T-cell (primary cell): ENCODE measurements at regions not wholly inside any gene's neighbourhood (a gene's known extent, or its start where the extent isn't known, plus 50 kb on each side); places are given as distances from the start of the nearest gene placed in this dataset.

Experiments used
- ATAC-seq, 4 experiments: fragments of 200-7000 bp in 3 of 4; fragments of 150-1000 bp in 1 of 4; cut with Tn5 transposase; replicated peaks in 1 of 4; 1 replicate in 3 of 4; 2 replicates in 1 of 4; pipeline ENCODE4 v1.10.0; 2021; ENCODE audit warnings: moderate library complexity in 3 of 4, mild to moderate bottlenecking in 2 of 4, moderate number of reproducible peaks in 1 of 4
- CTCF ChIA-PET, 2 donors: fragments of 300-600 bp; sonication (Branson Sonifier 250); formaldehyde crosslinking; loops; one replicate each; lab custom pipeline; 2022; ENCODE audit warnings: antibody characterized with exemption in 2 of 2; lab: Charles Lee
- POLR2A ChIA-PET, 2 donors: fragments of 300-600 bp; sonication (Branson Sonifier 250); formaldehyde crosslinking; loops; one replicate each; lab custom pipeline; 2022; ENCODE audit warnings: antibody characterized with exemption in 2 of 2; lab: Charles Lee
- DNase-seq, 35 experiments: peaks; one replicate each; pipeline versions ENCODE4 v3.0.0 to v3.0.0-alpha.2; 2013 to 2023
- H3K27ac ChIP-seq: one replicate; pipeline ENCODE4 v1.5.1; 2013; ENCODE audit warnings: low read length
- H3K27me3 ChIP-seq, 2 experiments: replicated peaks in 1 of 2; 1 replicate in 1 of 2; 2 replicates in 1 of 2; pipeline versions ENCODE4 v1.6.1 to v1.7.0; 2013; ENCODE audit warnings: low read length in 1 of 2, mixed read lengths in 1 of 2; ENCODE audit not compliant: control insufficient read depth in 2 of 2, insufficient read depth in 2 of 2; ENCODE audit errors: extremely low read depth in 1 of 2
- H3K36me3 ChIP-seq, 2 donors: 1 replicate in 1 of 2; 2 replicates in 1 of 2; pipeline versions ENCODE4 v1.6.1 to v1.7.0; 2013; ENCODE audit warnings: low read length in 1 of 2; ENCODE audit not compliant: control insufficient read depth in 2 of 2, insufficient read depth in 1 of 2; ENCODE audit errors: extremely low read depth in 1 of 2
- H3K4me1 ChIP-seq, 2 experiments: 1 replicate in 1 of 2; 2 replicates in 1 of 2; pipeline versions ENCODE4 v1.6.1 to v1.7.0; 2013; ENCODE audit warnings: low read length in 2 of 2, mixed read lengths in 1 of 2; ENCODE audit not compliant: insufficient read depth in 2 of 2, control insufficient read depth in 1 of 2; ENCODE audit errors: extremely low read depth in 1 of 2
- H3K4me3 ChIP-seq, 2 donors: 1 replicate in 1 of 2; 2 replicates in 1 of 2; pipeline versions ENCODE4 v1.5.1 to v1.7.0; 2013; ENCODE audit warnings: mild to moderate bottlenecking in 2 of 2, low read length in 1 of 2, moderate library complexity in 1 of 2; ENCODE audit not compliant: control insufficient read depth in 1 of 2; ENCODE audit errors: extremely low read depth in 1 of 2
- H3K9me3 ChIP-seq: 2 replicates; pipeline ENCODE4 v1.7.0; 2013
- H3K27ac Mint-ChIP-seq, 2 donors: one replicate each; pipeline ENCODE4 v1.8.0; 2020 to 2021; ENCODE audit warnings: mild to moderate bottlenecking in 2 of 2, mixed read lengths in 2 of 2
- H3K27me3 Mint-ChIP-seq, 2 donors: one replicate each; pipeline ENCODE4 v1.8.0; 2021 to 2022; ENCODE audit warnings: mixed read lengths in 2 of 2
- H3K36me3 Mint-ChIP-seq: one replicate; pipeline ENCODE4 v1.8.0; 2021; ENCODE audit warnings: mixed read lengths
- H3K4me1 Mint-ChIP-seq, 3 donors: one replicate each; pipeline ENCODE4 v1.8.0; 2020 to 2022; ENCODE audit warnings: mixed read lengths in 3 of 3, mild to moderate bottlenecking in 1 of 3
- H3K4me3 Mint-ChIP-seq, 3 donors: one replicate each; pipeline ENCODE4 v1.8.0; 2020 to 2022; ENCODE audit warnings: mild to moderate bottlenecking in 3 of 3, mixed read lengths in 3 of 3, moderate library complexity in 3 of 3
- H3K9me3 Mint-ChIP-seq, 3 donors: one replicate each; pipeline ENCODE4 v1.8.0; 2020 to 2022; ENCODE audit warnings: mixed read lengths in 3 of 3
- WGBS: methylation state at CpG from one replicate; pipeline ENCODE4 v1.1.5; 2013; ENCODE audit warnings: missing lambda C conversion rate; ENCODE audit not compliant: insufficient coverage; 5-methylcytosine and 5-hydroxymethylcytosine counted together

GRCh38 chr4:3689576-3690550 lies 76.3 kb upstream of the ADRA2C start:
- Histone ChIP-seq H3K4me3 (no peak overlapping the region), H3K4me1 (no peaks in the 10 kb centered on the region), H3K27ac (no peak overlapping the region), H3K27me3 (peaks cover 0 to 16% of the 10 kb centered on the region in 2 experiments), H3K9me3 (no peaks in the 10 kb centered on the region), H3K36me3 (no peaks in the 10 kb centered on the region)
- ChIA-PET POLR2A (no interaction called here), CTCF (no interaction called here)
- no peaks in the 10 kb centered on the region for H3K4me1 Mint-ChIP-seq
- H3K27ac Mint-ChIP-seq = no peak overlapping the region
- ATAC-seq (no peak), DNase-seq (no peak)
- peaks cover 0 to 1% of the 10 kb centered on the region in 2 donors for H3K27me3 Mint-ChIP-seq
- H3K4me3 Mint-ChIP-seq = no peak overlapping the region
- H3K9me3 Mint-ChIP-seq = no peaks in the 10 kb centered on the region
- no peaks in the 10 kb centered on the region for H3K36me3 Mint-ChIP-seq
- WGBS = 81% methylated on average over 41 of the region's 41 CpGs

- POLR2A ChIA-PET = no interaction called here
These were observed 77.2 kb upstream of the ADRA2C start for GRCh38 chr4:3689006-3689405.

GRCh38 chr4:3688018-3688998 lies 77.9 kb upstream of the ADRA2C start:
- Mint-ChIP-seq H3K27me3 (peaks cover 0 to 2% of the 10 kb centered on the region in 2 donors), H3K27ac (no peak overlapping the region), H3K4me1 (no peaks in the 10 kb centered on the region), H3K36me3 (no peaks in the 10 kb centered on the region), H3K4me3 (no peak overlapping the region), H3K9me3 (no peaks in the 10 kb centered on the region)
- Histone ChIP-seq H3K4me1 (no peaks in the 10 kb centered on the region), H3K27me3 (peaks cover 0 to 28% of the 10 kb centered on the region in 2 experiments), H3K27ac (no peak overlapping the region), H3K9me3 (no peaks in the 10 kb centered on the region), H3K4me3 (no peak overlapping the region), H3K36me3 (no peaks in the 10 kb centered on the region)
- ATAC-seq = no peak
- ChIA-PET CTCF (no interaction called here), POLR2A (no interaction called here)
- DNase-seq = no peak
- 79% methylated on average over 16 of the region's 24 CpGs for WGBS

More at GRCh38 chr4:3689006-3689405, 77.2 kb upstream of the ADRA2C start:
- Histone ChIP-seq H3K4me3 (no peak overlapping the region), H3K36me3 (no peaks in the 10 kb centered on the region), H3K4me1 (no peaks in the 10 kb centered on the region), H3K27me3 (peaks cover 0 to 23% of the 10 kb centered on the region in 2 experiments), H3K27ac (no peak overlapping the region), H3K9me3 (no peaks in the 10 kb centered on the region)
- no peaks in the 10 kb centered on the region for H3K4me1 Mint-ChIP-seq
- H3K36me3 Mint-ChIP-seq = no peaks in the 10 kb centered on the region
- H3K4me3 Mint-ChIP-seq = no peak overlapping the region
- no peak for ATAC-seq
- DNase-seq = no peak
- no peaks in the 10 kb centered on the region for H3K9me3 Mint-ChIP-seq
- WGBS = 85% methylated on average over 10 of the region's 21 CpGs
- CTCF ChIA-PET = no interaction called here
- H3K27ac Mint-ChIP-seq = no peak overlapping the region
- peaks cover 0 to 2% of the 10 kb centered on the region in 2 donors for H3K27me3 Mint-ChIP-seq

- CTCF ChIA-PET = no interaction called here
- DNase-seq = no peak
These were observed 78.6 kb upstream of the ADRA2C start for GRCh38 chr4:3687538-3687937.

GRCh38 chr4:3686753-3687152 lies 79.4 kb upstream of the ADRA2C start:
- no peak overlapping the region for H3K4me3 Mint-ChIP-seq
- H3K27me3 ChIP-seq = peaks cover 0 to 28% of the 10 kb centered on the region in 2 experiments

More at GRCh38 chr4:3687538-3687937, 78.6 kb upstream of the ADRA2C start:
- Mint-ChIP-seq H3K4me1 (no peaks in the 10 kb centered on the region), H3K27me3 (peaks cover 0 to 2% of the 10 kb centered on the region in 2 donors), H3K36me3 (no peaks in the 10 kb centered on the region), H3K27ac (no peak overlapping the region), H3K9me3 (no peaks in the 10 kb centered on the region), H3K4me3 (no peak overlapping the region)
- ATAC-seq = no peak
- Histone ChIP-seq H3K27me3 (peaks cover 0 to 28% of the 10 kb centered on the region in 2 experiments), H3K9me3 (no peaks in the 10 kb centered on the region), H3K4me3 (no peak overlapping the region), H3K4me1 (no peaks in the 10 kb centered on the region), H3K27ac (no peak overlapping the region), H3K36me3 (no peaks in the 10 kb centered on the region)
- 90% methylated on average over 12 of the region's 13 CpGs for WGBS
- POLR2A ChIA-PET = no interaction called here

GRCh38 chr4:3685081-3685645 lies 81.0 kb upstream of the ADRA2C start:
- H3K9me3 Mint-ChIP-seq = no peaks in the 10 kb centered on the region
- no peaks in the 10 kb centered on the region for H3K9me3 ChIP-seq
- peaks cover 0 to 23% of the 10 kb centered on the region in 2 experiments for H3K27me3 ChIP-seq
- WGBS = 83% methylated on average over 7 of the region's 15 CpGs
- ChIA-PET CTCF (no interaction called here), POLR2A (no interaction called here)
- no peak overlapping the region for H3K27ac ChIP-seq
- H3K36me3 Mint-ChIP-seq = no peaks in the 10 kb centered on the region
- no peaks in the 10 kb centered on the region for H3K4me1 ChIP-seq
- H3K4me3 ChIP-seq = no peak overlapping the region
- H3K36me3 ChIP-seq = no peaks in the 10 kb centered on the region
- DNase-seq (no peak), ATAC-seq (no peak)
- H3K4me1 Mint-ChIP-seq = no peaks in the 10 kb centered on the region
- no peak overlapping the region for H3K4me3 Mint-ChIP-seq
- H3K27ac Mint-ChIP-seq = no peak overlapping the region
- H3K27me3 Mint-ChIP-seq = peaks cover 5% of the 10 kb centered on the region in 2 donors

More at GRCh38 chr4:3686753-3687152, 79.4 kb upstream of the ADRA2C start:
- no peaks in the 10 kb centered on the region for H3K4me1 ChIP-seq
- Mint-ChIP-seq H3K36me3 (no peaks in the 10 kb centered on the region), H3K4me1 (no peaks in the 10 kb centered on the region), H3K9me3 (no peaks in the 10 kb centered on the region), H3K27me3 (peaks cover 0 to 2% of the 10 kb centered on the region in 2 donors), H3K27ac (no peak overlapping the region)
- 57% methylated on average over 2 of the region's 8 CpGs for WGBS
- DNase-seq (no peak), ATAC-seq (no peak)
- ChIA-PET POLR2A (interaction anchor here in 1 of 2 donors (0.7 kb wide), 1 partner anchor 9 kb away, joined by 3 read pairs; no protein-coding TSS in a partner anchor), CTCF (no interaction called here)
- H3K27ac ChIP-seq = no peak overlapping the region
- no peak overlapping the region for H3K4me3 ChIP-seq
- no peaks in the 10 kb centered on the region for H3K9me3 ChIP-seq
- H3K36me3 ChIP-seq = no peaks in the 10 kb centered on the region
